Myocyte (in vitro differentiated cells): ENCODE measurements at regions not wholly inside any gene's neighbourhood (a gene's known extent, or its start where the extent isn't known, plus 50 kb on each side); places are given as distances from the start of the nearest gene placed in this dataset.

Experiments
- DNase-seq: peaks from one replicate; pipeline ENCODE4 v3.0.0-alpha.2; 2012; ENCODE audit warnings: low read depth

DNA sequence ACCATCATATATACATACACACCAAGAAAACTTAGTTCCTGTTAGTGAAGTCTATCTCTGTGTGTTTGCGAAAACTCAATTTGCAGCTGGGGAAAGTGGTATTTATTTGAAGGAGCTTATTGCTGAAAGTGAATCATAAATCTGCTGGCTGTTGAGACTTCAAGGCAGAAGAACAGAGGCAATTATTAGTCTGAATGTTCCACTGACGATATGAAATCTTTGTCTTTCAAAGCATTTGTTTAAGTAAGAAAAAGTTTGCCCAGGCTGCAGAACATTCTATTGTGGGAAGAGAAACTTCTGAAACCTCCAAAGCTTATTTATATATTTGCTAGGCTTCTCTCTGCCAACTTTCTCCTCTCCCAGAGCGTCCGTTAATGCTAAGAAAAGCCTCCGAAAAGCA, 255.7 kb upstream of the TMPO start:
- no peak for DNase-seq

DNA sequence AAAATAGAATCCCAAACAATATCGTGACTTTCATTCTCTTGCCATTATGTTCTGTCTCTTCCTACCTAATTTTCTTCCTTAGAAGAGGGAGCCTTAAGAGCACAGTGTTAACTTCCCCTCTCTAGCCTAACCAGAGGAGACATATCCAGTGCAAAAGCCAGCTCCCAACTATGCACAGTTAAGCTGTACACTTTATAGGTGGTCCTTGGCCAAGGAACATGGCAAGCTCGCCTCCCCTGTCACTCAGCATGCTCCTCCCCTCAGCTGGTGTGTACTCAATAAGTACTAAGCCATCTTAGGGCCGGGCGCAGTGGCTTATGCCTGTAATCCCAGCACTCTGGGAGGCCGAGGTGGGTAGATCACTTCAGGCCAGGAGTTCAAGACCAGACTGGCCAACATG, 255.1 kb upstream of the TMPO start:
- DNase-seq = no peak

DNA sequence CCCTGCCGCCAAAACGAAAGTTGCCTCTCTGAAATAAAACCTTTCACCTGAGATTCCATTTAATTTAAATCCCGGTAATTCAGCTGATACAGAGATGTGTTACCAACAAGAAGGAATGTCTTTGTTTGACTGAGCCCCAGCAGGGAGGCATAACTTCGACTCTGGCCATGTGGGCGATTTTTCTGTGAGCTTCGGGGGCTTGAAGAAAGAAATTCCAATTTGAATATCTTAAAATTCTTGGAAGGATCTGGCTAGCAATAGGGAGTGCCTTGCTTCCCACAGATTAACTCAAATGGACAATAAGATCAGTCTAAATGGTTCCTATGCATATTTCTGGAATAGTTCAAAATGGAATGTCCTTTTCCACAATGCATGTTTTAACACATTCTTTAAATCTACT, 252.5 kb upstream of the TMPO start:
- no peak for DNase-seq

DNA sequence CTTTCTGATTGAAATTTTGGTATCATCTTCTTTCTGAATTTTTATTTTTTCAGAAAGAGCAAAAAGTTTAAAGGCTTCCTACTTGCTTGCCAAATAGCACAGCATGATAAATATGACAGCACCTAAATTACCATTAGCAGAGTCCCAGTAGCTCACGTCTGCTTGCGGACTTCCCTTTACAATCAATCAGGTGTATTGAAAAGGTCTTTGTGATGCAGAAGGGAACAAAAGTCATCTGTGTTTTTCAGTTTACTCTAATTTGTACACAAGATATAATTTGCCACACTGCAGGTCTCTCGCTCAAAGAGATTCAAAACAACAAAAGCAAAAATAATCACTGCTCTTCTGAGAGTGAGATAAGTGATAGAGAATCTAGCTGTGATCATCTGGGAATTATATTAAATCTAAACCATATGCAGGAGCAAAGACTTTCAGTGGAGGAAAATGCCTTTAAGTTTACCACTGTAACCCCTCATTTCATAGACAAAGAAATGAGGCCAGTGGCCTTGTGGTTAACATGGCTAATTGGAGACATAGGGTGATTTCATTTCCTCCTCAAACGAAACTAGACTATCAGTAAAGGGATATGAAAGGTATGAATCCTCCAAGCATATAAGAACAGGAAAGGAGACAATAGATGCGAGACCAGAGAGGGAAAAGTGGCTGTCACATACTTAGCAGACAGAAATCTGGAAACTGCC, 240.8 kb upstream of the TMPO start:
- no peak for DNase-seq

DNA sequence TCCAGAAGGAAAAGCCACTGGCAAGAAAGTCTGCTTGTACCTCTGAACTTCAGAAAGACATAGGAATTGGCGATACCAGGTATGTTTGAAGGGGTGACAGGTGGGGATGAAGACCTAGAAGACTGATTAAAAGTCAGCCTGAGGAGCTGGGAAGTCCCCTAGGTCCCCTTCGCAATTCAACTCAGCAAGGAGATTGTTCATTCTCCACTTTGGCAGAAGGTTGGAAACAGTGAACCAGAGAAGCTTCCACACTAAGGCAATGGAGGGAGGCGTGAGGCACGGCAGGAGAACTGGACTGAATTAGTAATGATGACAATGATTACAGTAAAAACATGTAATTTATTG, 240.3 kb upstream of the TMPO start:
- DNase-seq = no peak

DNA sequence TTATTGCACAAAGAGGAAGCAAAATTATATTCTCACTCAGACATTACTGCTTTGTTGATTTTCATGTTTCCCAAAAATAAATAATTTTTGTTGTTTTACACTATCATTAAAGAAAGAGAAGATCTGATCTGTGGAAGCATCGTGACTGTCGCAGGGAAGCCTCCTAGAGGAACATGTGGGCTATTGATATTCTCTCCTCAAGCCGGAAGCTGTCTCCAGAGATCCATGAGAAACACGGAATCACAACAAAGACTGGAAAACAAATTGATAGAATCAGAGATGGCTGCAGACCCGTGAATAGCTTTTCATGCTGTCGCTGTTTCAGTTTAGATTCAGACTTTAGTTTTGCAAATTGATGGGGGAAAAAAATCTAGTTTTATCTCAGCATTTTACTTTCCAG, 235.2 kb upstream of the TMPO start:
- DNase-seq = no peak

DNA sequence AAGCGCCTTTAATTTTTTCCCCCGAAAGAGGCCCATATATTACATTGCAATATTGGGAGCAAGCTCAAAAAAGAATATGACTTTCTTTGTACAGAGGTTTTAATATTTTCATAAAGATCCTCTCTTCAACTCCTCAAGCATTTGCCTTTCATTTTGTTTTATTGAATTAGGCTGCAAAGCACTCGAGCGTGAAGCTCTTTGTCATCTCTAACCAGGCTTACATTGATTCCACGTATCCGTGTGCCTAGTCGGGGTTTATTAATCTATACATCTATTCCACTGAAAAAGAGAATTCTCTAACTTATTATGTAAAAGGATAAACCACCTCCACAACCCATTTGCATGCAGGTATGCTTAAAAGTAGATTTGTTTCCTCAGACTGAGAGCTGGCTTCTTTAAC, 234.8 kb upstream of the TMPO start:
- DNase-seq = no peak

DNA sequence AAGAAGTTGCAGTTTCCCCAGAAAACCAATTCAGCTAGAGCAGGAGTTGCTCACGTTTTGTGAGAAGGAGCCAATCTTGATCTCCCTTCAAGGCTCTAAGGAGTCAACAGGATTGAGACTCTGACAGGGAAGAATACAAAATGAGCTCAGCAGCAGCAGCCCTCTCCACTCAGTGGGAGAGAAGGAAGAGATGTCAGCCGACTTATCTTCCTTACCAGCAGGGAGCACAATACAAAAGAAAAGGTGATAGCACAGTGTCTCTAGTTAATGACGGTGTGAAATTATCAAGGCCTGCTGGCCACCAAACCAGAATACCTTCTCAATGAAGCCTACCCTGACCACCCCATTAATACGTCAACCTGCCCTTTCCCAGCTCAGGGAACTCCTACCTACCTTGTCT, 223.6 kb upstream of the TMPO start:
- no peak for DNase-seq

DNA sequence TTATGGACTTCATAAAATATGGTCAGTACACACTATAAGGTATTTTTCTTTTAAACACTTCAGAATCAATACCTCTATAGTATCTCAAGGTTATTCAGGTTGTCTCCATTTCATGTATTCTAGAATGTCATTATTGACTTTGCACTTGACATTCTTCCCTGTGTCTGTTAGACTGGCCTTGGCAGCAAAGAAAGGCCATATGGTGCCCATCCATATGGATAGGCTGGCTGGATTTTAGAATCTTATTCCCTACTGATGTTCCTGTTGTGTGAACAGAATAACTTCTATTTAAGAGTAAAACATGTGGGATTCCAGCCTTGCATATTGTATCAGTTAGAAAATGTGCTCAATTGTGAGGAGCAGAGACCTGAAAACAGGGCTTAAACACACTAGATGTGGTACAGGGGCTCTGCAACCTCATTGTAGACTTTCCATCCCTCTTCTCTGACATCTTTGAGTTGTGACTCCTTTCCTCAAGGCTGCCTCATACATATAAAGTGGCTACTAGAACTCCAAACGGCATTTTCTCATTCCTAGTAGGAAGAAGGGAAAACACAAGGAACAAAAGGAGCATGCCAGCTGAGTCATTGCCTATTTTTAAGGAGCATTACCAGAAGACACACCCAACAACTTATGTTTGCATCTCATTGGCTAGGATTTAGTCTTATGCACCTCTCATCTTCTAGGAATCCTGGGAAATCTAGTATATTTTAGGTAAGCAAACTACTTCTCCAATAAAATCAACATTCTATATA, 221.2 kb upstream of the TMPO start:
- no peak for DNase-seq

DNA sequence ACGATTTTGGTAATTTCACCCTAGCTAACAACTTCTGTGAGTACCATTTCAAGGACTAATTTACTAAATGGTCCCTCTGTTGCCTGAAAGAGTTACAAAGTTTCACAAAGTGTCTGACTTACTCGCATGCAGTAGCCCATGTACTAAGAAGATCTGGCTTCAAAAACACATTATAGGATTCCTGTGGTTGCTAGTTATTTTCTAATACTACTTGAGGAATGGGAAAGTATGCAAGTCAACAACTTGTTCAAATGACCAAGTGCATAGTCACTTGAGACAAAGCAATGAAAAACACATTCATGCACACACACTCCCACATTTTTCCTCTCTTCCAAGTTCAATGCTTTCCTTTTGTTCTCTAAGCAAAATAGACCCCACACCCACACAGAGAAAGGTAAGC, 219.7 kb upstream of the TMPO start:
- DNase-seq = no peak

DNA sequence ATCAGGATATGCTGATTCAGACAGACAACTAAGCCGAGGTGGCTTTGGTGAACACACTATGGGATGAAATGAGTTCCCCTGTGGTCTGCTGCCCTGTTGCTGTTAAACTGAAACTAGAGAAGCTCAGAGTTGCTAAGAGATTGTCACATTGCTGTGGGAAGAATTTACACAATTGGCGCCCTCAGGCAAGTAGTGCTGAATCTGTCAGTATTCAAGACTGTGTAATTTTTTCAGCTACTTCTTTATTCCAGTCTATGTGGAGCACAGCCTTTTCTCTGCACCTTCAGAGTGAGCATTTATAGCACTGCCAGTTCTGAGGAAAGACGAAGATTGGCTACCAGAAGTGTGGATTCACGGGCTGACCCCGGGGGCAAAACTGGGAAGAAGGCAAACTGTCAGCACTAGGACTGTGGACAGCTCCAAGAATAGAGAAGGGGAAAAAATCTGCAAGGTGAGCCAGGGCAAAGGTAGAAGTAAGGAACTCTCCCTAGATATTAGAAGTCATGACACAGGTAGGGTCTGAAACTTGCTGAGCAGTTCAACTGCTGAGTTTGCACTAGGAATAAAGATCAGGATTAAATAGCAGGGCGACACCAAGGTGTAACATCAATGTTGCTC, 218.8 kb upstream of the TMPO start:
- peak; percentile 1 for DNase-seq

DNA sequence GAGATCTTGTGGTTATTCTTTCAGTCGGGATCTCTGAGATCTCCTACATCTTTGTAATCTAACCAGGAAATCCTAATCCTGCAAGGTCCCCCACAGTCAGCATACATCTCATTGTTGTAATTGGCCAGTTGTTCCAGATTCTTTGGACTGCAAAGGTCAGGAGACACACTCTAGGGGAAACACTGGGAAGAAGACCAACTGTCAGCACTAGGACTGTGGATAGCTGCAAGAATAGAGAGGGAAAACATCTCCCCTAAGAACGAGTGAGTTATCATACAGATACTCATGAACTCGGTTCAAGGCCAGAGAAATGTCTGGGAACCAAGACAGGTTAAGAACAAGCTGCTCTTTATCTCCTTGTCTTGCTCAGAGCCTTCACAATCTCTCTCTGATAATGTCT, 217.9 kb upstream of the TMPO start:
- no peak for DNase-seq

DNA sequence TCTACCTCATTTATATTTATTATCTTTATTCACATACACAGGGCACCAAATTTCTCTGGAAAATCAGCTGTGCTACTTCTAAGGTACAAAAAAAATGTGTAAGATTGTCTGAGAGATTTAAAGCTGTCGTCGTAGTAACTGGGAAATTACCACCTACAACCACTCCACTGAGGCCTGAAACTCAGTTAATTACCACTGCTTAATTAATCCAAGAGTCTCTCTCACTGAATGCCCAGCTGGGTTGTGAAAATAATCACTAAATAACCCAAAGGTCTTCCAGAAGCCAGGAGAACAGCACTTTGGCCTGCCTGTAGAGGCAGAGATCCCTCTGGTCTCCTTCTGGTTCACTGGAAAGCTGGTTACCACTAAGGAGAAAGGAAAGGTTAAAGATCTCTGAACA, 207.2 kb upstream of the TMPO start:
- no peak for DNase-seq

DNA sequence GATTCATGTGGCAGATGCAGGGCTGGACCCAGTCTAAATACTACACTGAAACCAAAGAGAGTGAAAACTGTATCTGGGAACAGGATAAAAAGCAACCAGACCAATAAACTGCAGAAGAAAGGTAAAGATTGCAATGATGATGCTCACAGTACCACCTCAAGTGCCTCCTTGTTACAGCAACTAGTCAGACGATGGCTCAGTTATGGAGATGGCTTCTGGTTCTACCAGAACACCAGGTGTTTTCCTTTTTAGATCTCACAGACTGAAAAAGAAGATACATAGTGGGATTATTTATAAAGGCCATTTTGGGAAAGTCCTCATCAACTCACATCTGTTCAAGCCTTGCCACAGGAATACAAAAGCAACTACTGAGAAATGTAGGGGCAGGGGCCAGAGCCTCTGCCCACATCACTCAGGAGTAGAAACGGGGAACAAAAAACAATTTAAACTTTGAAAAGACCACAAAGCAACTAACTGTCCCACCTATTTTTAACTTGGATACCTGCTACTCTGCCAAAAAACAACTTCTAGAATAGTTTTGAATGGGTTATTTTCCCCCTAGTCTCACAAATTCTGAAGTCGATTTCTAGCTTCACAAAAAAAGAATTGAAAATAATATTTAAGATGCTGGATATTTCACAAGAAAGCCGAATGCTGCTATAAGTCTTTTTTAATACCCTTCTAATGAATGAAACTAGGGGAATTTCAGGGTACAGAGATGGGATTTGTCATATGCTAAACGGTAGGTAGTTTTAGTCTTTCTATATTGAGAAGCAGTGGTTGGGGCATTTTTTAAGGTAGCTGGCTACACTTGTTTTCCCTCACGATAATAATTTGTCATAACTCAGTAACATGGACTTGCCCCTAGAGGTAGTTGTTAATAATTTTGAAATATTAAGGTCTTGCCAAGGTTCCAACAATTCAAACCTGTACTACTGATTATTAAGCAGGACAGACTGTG, 197.2 kb upstream of the TMPO start:
- no peak for DNase-seq

DNA sequence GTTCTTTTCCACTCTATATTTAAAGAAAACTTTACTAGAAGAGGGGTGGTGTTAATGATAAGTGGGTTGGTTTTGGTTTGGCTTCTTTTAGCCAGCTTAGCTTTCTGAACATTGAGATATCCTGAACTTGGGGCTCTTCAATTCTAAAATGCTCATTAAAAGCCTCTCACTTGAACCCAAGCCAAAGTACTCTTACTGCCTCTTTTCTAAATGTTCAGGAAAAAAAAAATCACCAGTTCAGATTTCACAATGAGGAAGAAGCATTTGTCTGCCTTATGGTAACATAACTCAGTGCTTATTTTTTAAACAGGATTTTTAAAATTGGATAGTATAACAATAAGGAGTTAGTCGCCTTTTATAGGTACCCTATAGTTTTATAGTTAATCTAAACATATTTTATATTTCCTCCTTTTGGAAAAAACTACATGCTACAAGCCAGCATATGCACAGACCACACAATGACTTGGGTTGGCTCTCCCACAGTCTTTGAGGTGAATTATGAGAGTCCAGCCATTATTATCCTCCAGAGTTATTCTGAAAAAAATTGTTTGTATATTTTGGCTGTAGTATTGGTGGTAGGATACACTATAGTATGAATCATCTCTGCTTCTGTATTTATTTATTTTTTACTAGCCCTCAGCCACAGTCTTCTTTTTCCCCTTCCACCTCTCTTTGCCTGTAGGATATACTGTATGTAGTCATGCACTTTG, 195.5 kb upstream of the TMPO start:
- DNase-seq = no peak

DNA sequence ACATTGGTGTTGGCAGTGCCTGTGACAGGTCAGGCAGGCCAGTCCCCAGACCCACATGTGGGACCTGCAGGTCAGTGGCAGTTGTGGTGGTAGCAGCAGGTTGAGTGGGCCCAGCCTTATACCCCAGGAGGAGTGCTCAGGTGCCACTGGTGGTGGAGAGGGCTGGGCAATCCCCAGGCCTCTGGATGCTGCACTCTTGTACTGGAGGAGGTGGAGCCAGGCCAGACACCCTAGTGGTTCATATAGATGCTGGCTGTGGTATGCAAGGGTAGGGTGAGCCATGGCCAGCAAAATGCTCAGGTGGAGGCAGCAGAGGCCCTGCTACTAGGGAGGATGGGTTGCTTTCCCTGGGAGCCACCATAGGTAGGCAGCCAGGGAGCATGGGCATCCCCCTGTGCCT, 190.4 kb upstream of the TMPO start:
- DNase-seq = no peak

DNA sequence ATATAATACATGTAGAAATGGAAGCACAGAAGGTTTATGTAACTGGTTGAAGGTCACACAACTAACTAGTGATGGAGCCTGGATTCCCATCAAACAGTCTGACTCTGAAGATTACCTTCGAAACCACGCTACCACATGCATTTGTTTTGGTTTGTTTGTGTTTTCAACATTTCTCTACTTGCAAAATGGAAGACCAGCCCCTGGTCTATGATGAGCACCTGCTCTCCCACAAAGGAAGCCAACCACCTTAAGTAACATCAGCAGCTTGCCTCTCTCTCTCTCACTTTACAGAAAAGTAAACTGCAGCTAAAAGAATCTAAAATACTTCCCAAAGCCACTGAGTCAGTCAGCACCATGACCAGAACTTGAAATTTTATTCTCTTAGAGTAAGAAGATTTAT, 186.9 kb upstream of the TMPO start:
- DNase-seq = no peak

DNA sequence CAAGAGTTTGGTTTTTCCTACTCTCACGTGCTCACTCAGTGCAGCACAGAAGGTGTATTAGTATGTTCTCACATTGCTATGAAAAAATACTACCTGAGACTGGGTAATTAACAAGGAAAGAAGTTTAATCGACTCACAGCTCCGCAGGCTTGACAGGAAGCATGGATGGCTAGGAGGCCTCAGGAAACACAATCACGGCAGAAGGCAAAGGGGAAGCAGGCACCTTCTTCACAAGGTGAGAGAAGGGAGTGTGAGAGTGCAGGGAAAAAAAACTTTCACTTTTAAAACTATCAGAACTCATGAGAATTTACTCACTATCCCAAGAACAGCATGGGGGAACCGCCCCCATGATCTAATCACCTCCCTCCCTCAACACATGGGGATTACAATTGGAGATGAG, 185.8 kb upstream of the TMPO start:
- DNase-seq = no peak

DNA sequence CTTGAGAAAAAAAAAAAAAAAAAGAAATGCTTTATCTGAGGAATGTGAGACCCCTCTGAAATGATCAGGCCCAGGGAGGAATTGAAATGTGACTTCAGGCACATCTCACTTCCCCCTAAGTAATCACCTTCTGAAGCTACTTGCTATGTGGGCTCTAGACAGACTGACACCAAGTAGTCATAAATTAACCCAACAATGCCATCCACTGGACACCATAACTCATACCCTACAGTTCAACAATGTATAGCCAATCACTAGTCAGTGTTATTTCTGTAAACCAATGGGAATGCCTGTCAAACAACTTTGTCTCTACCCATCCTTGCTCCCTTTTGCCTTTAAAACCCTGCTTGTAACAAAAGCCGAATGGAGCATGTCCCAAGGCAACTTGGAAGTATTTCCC, 182.7 kb upstream of the TMPO start:
- DNase-seq = no peak

DNA sequence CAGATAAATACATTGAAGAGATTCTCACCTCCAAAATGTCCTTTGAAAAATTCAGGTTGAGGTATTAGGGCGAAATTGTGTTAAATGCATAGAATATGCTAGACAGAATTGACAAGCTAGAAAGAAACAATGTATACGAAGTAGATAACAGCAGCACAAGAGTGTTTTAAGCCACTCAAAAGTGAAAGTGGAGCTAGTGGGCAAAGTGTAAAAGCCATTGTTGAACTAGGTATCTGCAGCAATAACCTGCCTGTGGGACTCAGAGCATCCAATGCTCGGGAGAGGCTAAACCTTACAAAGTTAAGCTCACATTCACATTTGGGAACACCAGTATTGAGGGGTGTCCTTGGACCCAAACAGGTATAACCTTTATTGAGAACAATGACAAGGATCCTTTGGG, 180.6 kb upstream of the TMPO start:
- DNase-seq = no peak

DNA sequence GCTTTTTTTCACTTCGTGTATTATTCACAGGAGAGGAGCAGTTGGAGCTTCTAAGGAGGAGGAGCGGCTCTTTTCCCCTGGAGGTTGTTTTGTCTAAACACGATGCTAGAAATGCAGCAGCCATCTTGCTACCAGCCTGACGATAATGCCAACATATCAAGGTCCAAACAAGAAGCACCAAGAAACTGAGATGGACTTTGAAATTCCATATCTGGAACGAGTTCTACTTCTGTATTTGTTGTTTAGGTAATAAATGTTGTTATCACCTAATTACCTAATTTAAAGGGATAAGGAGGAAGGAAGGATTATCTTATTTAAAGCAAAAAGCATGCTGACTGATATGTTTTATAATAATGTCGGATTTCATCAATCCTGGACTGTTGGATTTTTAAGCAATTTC, 174.4 kb upstream of the TMPO start:
- DNase-seq = no peak
